Epidermal melanocyte (primary cell): ENCODE measurements at regions not wholly inside any gene's neighbourhood (a gene's known extent, or its start where the extent isn't known, plus 50 kb on each side); places are given as distances from the start of the nearest gene placed in this dataset.
"Not testable (repeated sequence)": the region's sequence is repeated elsewhere in the genome, so short reads cannot be mapped to it uniquely, and the experiment has no call there.

ENCODE experiments used
- DNase-seq: peaks from one replicate; pipeline ENCODE4 v3.0.0; 2011; ENCODE audit warnings: low spot score; ENCODE audit not compliant: insufficient read length

DNA sequence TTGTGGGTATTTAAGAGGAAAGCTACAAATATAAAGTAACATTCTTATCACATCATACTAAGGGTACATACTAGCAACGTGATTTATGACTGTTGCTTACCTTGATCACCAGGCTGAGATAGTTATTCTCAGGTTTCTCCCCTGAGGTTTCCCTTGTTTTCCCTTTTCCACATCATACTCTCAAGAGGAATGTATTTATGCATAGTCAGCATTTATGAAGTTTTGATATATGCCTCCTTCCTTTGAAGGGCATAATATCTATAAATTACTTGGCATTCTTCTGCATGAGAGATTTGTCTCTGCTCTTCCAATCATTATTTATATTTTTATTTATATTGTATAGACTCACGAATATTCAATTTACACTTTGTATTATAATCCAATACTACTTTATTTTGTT is 726.7 kb upstream of the ADGRB3 start:
- DNase-seq: no peak

DNA sequence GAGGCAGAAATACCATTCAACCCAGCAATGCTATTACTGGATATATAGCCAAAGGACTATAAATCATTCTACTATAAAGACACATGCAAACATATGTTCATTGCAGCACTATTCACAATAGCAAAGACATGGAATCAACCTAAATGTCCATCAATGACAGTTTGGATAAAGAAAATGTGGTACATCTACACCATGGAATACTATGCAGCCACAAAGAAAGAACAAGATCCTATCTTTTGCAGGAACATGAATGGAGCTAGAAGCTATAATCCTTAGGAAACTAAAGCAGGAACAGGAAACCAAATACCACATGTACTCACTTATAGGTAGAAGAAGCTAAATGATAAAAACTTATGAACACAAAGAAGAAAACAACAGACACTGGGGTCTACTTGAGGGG is 730.3 kb upstream of the ADGRB3 start:
- DNase-seq: not testable (repeated sequence)

DNA sequence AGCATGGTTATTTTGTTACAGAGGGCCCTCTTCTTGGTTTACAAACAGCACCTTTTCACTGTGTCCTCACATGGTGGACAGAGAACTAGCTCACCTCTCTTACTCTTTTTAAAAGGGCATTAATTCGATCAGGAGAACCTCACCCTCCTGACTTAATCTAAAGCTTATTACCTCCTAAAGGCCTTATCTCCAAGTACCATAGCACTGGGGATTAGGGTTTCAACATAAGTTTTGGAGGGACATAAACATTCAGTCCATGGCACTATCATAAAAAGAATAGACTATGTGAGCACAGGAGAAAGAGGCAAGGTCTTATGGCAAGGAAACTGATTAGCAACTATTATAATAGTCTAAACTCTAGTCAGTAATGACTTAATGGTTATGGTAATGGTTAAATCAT is 736.2 kb upstream of the ADGRB3 start:
- no peak for DNase-seq

DNA sequence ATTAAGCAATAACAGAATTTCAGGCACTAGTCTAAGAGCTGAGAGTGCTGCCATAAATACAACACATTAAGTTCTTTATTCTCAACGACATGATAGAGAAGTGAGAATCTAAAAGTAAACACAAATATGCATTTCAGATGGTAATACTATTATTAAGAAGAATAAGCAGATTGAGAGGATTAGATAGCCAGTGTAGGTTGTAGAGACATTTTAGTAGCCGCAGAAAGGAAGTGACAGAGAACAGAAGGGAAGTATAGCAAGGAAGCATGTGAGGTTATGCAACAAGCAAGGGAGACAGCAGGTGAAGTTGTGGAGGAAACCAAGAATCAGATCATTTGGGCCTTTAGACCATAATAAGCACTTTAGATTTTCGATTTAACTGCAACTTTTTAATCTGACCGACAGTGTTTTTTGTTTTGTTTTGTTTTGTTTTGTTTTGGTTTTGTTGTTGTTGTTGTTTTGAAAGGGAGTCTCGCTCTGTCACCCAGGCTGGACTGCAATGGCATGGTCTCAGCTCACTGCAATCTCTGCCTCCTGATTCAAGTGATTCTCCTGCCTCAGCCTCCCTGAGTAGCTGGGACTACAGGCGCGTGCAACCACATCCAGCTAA is 737.0 kb upstream of the ADGRB3 start:
- no peak for DNase-seq

DNA sequence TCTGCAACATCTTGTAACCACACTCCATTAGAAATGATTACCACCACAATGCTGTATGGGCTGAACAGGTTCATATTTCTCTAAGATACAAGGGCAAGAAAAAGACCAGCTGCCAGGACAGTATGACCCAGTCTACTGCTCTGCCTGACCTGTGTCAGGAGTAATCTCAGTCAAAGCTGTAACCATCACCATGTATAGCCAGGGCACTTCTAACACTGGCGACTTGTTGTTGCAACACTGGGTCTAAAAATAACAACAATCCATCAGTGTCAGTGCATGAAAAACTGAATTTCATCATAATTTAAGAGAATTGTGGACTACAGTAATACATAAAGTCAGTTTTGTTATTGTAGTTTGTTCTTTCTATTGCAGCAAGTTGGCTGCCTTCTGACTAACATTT is 738.6 kb upstream of the ADGRB3 start:
- no peak for DNase-seq

DNA sequence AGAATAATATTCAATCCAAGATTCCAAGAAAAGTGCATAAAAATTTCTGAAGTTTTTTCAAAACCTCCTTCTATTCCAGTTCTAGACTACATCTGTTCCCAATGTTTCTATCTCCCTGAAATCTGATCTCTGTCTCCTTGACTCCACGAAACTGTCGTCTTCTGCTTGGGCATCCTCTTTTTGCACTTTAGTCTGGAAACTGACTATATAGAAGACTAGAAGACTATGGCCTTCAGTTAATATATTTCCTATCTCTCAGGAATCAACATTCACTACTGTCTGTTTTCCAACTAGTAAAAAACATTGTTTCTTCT is 745.4 kb upstream of the ADGRB3 start:
- DNase-seq: no peak

DNA sequence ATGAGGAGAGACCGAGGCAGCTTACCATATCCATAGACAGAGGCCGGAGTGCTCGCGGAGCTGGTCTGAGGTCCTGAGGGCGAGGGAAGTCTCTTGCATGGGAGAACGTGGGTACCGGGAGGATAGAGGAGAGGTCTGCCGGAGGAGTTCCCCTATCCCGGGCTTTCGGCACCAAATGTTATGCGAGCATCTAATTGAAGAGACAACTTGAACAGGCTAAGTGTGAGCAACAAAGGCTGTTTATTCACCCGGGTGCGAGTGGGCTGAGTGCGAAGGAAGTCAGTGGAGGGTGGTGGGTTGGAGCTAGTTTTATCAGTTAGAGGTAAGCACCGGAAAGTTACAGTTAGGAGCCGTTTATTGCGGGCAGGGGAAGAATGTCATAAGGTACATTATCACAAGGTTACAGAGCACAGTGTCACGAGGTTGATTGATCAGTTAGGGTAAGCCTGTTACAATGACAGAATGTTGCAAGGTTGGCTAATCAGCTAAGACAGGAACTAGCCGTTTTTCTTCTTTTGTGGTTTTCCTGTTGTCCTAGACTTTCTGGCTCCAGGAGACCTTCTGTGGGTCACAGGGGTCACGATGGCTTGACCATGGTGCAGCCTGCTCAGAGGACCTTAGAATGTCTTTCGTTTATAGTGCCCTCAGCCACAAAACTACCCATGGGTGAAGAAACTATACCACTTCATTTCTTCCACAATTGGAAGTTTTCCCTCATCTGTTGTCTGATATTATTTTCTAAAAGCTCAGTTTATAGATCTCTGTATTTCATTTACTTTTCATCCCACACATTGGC is 746.0 kb upstream of the ADGRB3 start:
- no peak for DNase-seq

DNA sequence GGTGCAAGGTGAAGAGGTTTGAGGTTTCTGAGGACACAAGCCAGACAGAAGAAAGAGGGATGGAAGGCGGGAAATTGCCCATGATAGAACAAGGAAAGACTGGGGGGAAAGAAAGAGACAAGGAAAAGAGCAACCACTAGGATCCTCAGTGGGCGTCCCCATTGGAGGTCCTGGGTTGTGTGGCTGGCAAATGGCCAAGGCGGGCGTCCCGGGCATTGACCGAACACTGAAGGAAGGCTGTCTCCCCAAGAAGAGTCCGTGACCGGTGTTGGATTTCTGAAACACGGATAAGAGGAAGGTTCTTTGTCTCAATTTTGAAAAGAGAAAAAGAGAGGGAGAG is 746.6 kb upstream of the ADGRB3 start:
- DNase-seq: no peak

DNA sequence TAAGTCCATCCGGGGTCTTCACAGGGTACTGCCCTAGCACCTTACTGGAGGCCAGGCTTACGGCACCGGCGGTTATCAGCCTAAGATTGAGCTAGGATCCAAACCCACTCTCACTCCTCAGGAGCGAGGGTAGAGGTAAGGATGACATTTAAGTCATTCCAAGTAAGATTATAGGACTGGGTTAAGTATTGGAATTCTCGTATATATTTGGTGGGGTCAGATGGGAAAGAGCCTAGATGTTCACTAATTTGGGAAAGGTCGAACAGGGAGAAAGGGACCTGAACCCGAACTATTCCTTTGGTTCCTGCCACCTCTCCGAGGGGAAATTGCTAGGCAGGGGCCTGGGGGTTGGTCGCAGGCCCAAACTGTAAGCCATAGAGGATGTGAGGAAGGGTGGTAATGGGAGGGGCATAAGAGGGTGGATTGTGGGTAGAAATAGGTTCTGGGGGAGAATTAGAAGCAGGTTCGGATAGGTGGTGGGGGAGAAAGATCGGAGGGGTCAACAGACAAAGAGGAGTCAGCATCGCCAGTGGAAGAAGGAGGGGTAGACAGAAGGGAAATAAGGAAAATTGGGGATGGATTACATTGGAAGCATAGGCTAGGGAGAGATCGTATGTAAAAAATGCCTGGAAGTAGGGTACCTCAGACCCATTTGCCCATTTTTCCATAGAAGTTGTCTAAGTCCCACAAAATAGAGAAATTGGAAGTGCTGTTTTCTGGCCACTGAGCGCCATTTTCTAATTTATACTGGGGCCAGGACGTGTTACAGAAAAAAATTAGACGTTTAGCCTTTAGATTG is 747.1 kb upstream of the ADGRB3 start:
- no peak for DNase-seq

DNA sequence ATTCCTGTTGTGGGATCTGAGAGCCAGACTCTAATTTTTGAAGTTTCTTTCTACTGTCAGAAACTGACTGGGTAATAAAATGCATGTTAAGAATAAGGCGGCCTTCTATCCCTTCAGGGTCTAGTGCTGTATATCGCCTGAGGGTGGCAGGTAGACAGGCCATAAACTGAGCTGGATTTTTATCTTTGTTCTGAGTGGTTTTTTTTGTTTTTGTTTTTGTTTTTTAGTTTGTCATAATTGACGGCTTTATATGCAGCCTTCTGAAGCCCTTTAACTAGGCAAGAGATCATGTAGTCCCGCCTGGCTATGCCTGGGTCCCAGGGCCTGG is 747.7 kb upstream of the ADGRB3 start:
- DNase-seq: no peak

DNA sequence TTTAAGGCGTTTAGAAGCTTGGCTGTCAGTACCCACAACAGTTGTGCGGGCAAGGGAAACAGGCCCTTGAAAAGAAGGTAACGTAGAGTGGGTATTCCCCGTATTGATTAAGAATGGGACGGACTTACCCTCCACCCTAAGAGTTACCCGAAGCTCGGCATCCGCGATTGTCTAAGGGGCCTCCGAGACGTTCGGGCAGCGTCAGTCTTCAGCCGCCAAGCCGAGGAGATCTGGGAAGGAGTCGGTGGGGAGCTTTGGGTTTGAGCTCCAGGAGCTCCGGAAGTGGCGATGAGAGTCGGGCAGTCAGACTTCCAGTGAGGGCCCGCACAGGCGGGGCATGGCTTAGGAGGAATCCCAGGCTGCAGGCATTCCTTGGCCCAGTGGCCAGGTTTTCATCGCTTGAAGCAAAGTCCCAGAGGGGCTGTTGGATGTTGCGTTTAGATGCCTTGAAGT is 748.2 kb upstream of the ADGRB3 start:
- no peak for DNase-seq

DNA sequence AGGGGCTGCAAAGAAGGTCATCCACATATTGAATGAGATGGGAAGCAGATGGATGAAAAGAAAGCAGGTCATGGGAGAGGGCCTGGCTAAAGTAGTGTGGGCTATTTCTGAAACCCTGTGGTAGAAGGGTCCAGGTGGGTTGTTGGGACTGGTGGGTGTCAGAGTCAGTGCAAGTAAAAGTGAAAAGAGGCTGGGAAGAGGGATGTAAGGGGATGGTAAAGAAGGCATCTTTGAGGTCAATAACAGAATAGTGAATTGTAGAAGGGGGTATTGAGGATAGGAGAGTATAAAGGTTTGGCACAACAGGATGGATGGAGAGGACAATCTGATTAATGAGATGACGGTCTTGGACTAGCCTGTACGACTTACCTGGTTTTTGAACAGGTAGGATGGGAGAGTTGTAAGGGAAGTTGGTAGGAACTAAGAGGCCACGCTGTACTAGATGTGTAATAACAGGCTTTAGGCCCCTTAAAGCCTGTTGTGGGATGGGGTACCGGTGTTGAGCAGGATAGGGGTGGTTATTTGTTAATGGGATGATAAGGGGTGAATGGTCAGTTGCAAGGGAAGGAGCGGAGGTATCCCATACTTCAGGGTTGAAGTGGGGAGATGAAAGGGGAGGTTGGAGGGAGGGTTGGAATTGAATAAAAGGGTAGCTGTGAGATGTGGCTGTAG is 748.9 kb upstream of the ADGRB3 start:
- no peak for DNase-seq

DNA sequence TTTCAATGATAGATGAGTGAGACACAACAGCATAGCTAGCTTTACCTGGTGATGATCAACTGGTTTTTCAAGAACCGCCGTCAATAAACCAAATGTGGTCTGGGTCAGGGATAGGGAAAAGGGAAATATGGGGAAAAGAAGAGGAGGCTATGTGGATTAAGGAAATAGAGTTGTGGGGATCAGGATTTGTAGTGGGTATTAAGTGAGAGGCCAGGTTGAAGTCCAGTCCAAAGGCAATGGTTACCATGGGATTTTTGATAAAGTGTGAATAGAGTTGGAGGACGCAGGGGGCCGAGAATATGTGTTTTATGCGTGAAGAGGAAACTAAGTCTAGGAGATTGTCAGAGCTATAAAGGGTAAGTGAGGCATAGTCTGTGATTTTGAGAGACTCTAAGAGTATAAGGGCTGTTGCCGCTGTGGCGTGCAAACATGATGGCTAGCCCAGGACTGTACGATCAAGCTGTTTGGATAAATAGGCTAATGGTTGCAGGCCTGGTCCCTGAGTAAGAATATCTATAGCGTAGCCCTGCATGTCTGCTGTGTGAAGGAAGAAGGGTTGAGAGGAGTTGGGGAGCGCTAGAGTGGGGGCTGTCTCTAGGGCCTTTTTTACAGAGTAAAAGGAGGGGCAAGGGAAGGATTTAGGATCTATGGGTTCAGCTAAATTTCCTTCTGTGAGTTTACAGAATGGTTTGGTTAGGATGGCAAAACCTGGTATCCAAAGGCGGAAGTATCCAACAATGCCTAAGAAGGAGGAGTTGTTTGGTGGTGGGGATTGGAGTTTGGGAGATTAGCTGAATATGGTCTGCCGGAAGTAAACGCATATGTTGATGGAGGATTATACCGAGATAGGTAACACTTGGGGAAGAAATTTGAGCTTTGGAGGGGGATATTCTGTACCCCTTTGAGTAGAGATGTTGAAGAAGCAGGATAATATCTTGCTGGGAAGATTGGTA is 749.7 kb upstream of the ADGRB3 start:
- DNase-seq: no peak

DNA sequence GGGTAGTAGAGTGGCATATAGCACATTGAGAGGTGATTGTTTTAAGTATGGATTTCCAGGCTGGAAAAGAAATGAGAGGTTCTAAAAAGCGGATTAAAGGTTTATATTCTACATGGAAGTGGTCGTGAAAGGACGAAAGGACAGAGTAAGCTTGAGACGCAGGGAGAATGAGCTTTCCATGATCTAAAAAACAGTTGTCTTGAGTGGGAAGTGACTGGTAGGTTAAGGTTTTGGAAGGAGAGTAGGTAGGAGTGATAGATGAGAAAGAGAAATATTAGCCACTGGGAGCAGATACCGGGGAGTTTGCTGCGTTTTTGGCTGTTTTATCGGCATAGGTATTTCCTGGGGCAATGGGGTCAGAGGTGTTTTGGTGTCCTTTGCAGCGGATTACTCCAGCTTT is 750.6 kb upstream of the ADGRB3 start:
- no peak for DNase-seq

DNA sequence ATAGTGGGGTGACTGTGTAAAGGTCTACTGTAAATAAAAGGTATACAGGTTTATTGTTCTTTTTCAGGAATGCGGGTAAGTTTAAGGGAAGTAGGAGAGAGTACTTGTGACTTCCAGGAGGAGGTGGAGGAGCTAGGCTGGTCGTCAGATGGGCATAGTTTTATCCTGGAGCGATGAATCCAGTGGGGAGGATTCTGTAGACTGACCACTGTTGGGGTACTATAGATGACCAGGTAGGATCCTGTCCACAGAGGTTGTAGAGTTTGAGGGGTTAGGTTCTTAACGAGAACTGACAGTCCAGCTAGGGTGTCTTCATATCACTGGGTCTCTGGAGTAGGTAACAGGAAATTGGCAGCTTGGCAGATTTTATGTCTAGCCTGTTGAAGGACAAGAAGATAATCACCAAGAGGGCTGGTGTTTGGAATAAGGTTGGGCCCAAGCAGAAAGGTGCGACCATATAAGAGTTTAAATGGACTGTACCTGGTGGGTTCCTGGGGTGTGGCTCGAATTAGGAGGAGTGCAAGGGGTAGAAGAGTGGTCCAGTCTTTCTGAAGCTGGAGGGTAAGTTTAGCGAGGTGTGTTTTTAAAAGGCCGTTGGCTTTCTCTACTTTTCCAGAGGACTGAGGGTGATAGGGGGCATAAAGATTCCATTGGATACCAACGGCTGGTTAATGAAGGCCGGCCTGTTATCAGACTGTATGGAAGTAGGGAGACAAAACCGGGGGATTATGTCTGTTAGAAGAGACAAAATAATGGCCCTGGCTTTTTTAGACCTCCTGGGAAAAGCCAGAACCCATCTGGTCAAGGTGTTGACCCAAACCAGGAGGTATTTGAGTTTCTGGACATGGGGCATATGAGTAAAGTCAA is 751.3 kb upstream of the ADGRB3 start:
- DNase-seq: no peak

DNA sequence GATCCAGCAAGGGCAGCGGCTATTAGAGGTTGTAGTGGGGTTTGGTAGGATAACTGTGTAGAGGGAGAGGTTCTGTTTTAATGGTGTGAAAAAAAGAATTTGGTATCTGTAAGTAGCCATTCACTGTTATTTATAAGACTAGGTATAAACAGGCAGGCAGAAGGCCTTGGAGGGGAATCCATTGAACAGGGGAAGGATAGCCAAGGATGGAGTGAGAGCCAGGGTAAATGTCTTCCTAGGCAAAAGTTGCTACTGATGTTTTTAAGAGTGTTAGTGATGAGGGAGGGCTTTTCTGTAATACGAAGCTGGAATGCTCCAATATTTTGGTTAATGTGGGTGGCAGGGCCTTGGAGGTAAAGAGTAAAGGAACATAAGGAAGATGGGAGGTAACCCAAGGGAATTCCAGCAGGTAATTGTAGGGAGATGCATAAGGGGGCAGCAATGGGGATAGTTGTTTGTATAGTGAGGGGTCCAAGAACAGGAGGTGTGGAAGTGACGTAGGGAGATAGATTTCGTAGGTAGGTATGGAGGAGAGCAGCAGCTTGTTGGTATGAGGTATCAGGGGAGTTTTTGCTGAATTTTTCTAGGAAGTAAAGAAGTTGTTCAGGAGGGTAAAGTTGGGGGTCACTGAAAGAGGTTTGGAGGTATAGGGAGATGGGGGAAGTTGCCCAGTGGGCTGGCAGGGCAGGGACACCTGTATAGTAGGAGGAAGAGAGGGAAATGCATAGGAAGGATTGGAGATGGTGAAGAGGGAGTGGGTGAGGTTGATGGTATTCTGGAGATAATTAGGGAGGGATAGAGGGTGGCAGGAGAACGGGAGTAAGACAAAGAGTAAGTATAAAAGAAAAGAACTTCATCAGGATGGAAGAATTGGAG is 752.4 kb upstream of the ADGRB3 start:
- DNase-seq: no peak

DNA sequence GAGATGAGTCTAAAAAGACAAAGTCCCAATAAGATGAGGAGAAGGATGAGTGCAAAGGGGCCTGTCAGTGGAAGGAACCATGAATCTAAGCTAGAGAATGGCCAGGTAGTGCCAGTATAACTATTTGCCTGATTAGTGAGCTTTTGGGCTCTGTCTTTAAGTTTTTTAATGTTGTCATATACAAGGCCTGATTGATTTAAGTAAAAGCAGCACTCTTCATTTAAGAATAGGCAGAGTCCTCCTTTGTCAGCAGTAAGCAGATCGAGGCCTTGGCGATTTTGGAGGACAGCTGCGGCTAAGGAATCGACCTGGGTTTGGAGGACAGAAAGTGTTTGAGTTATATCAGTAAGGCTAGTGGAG is 753.4 kb upstream of the ADGRB3 start:
- no peak for DNase-seq

DNA sequence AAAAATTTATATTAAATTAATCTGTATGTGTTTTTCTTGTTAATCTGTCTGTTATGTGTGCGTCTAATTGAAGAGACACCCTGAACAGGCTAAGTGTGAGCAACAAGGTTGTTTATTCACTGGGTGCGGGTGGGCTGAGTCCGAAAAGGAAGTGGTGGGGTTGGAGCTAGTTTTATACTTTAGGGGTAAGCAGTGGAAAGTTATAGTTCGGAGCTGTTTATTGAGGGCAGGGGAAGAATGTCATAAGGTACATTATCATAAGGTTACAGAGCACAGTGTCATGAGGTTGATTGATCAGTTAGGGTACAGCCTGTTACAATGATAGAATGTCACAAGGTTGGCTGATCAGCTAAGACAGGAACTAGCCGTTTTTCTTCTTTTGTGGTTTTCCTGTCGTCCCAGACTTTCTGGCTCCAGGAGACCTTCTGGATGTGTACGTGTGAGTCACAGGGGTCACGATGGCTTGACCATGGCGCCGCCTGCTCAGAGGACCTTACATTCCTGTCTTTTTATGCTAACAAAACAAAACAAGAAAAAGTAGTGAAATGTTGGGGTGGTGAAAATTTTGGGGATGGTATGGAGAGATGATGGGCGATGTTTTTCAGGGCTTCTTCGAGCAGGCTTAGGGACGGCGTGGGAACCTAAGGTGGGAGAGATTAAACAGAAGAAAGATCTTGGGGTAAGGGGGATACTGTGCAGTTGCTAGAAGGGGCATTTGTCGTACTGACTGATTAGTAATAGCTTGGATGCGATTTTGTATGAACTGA is 754.0 kb upstream of the ADGRB3 start:
- no peak for DNase-seq

DNA sequence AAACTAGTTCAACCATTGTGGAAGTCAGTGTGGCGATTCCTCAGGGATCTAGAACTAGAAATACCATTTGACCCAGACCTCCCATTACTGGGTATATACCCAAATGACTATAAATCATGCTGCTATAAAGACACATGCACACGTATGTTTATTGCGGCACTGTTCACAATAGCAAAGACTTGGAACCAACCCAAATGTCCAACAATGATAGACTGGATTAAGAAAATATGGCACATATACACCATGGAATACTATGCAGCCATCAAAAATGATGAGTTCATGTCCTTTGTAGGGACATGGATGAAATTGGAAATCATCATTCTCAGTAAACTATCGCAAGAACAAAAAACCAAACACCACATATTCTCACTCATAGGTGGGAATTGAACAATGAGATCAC is 754.7 kb upstream of the ADGRB3 start:
- DNase-seq: not testable (repeated sequence)
